Calu3 (cell line): ENCODE measurements at regions not wholly inside any gene's neighbourhood (a gene's known extent, or its start where the extent isn't known, plus 50 kb on each side); places are given as distances from the start of the nearest gene placed in this dataset.

ENCODE experiments used
- BruUV-seq: library from RNA; stranded (reverse); fragments of 400-500 nt; replicated peaks from 2 replicates; lab custom pipeline; 2021; lab: Mats Ljungman, UMichigan
- CTCF ChIA-PET: fragments of 300-600 bp; sonication (Branson Sonifier 250); formaldehyde crosslinking; loops from one replicate; lab custom pipeline; 2022; ENCODE audit warnings: antibody characterized with exemption; lab: Charles Lee
- DNase-seq: peaks from one replicate; pipeline ENCODE4 v3.0.0; 2022
- H3K27ac Mint-ChIP-seq: one replicate; pipeline ENCODE4 v1.8.0; 2022; ENCODE audit warnings: mixed read lengths; ENCODE audit not compliant: unreplicated experiment
- H3K27me3 Mint-ChIP-seq: one replicate; pipeline ENCODE4 v1.8.0; 2022; ENCODE audit warnings: mixed read lengths; ENCODE audit not compliant: unreplicated experiment
- H3K36me3 Mint-ChIP-seq: one replicate; pipeline ENCODE4 v1.8.0; 2022; ENCODE audit warnings: mild to moderate bottlenecking, moderate library complexity, mixed read lengths; ENCODE audit not compliant: insufficient read depth, unreplicated experiment
- H3K4me1 Mint-ChIP-seq: one replicate; pipeline ENCODE4 v1.8.0; 2022; ENCODE audit warnings: mild to moderate bottlenecking, low read depth, mixed read lengths; ENCODE audit not compliant: unreplicated experiment
- H3K4me3 Mint-ChIP-seq: one replicate; pipeline ENCODE4 v1.8.0; 2022; ENCODE audit warnings: mild to moderate bottlenecking, low read depth, moderate library complexity, mixed read lengths; ENCODE audit not compliant: unreplicated experiment
- H3K9me3 Mint-ChIP-seq: one replicate; pipeline ENCODE4 v1.8.0; 2022; ENCODE audit warnings: low read depth, mixed read lengths; ENCODE audit not compliant: unreplicated experiment
- CTCF ChIP-seq: fragments of 200-600 bp; IDR thresholded peaks from one replicate; pipeline ENCODE4 v1.8.0; 2022; ENCODE audit warnings: antibody characterized with exemption; ENCODE audit not compliant: unreplicated experiment
- intact Hi-C: fragments of 100-400 bp; cut with micrococcal nuclease; formaldehyde crosslinking; loops from one replicate; pipeline ENCODE4 v1.10.0; 2022; ENCODE audit not compliant: unreplicated experiment

DNA sequence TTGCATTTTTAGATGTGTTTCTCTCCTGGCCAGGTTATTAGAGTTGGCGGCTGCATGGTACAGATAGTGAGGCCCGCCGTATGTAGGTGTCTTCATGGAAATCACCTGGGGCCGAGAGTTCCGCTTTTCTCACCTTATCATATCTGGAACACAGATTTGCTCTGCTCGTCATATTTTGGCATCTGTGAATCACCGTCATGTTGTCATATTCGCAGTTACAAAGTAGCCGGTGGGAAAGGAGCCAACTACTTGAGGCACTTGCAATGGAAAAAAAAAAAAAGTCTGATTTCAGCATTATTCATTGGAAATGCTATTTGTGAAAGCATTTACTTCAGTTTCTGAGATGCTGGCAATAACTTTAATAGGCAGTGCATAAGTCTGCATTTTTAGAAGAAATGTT, 1715.2 kb upstream of the TENM3 start:
- CTCF ChIA-PET, result no interaction called here
- TF ChIP-seq CTCF, result no peak
- no peaks in the 10 kb centered on the region for H3K27me3 Mint-ChIP-seq
- intact Hi-C loops, result no loop called here
- DNase-seq, result no peak
- H3K36me3 Mint-ChIP-seq, result no peaks in the 10 kb centered on the region
- peaks cover 4% of the 10 kb centered on the region for H3K9me3 Mint-ChIP-seq
- H3K4me3 Mint-ChIP-seq, result no peak overlapping the region
- no TSS peak for BruUV-seq
- no peak overlapping the region for H3K27ac Mint-ChIP-seq
- no peaks in the 10 kb centered on the region for H3K4me1 Mint-ChIP-seq

DNA sequence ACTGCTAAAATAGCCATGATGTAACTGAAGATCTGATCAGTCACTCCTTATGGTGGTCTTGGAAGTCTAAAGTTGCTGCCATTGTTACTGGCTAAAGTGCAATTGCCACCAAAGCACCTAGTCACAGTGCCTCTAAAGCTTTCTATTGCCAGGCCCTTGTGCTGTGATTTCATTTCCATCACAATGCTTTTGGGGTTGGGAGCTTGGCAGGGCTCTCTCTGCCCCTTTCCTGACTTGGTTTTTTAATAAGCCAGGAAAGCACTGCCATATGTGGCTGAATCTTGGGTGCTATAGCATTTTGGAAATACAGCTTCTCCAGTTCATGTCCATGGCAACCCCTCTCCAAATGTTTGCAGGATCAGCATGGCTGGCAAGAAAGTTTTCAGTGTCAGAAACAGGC, 1712.4 kb upstream of the TENM3 start:
- Mint-ChIP-seq H3K27ac (no peak overlapping the region), H3K4me3 (no peak overlapping the region), H3K9me3 (peaks cover 6% of the 10 kb centered on the region), H3K27me3 (no peaks in the 10 kb centered on the region), H3K4me1 (no peaks in the 10 kb centered on the region), H3K36me3 (no peaks in the 10 kb centered on the region)
- CTCF ChIA-PET, result no interaction called here
- TF ChIP-seq CTCF, result no peak
- DNase-seq, result no peak
- BruUV-seq, result no TSS peak
- intact Hi-C loops, result no loop called here

DNA sequence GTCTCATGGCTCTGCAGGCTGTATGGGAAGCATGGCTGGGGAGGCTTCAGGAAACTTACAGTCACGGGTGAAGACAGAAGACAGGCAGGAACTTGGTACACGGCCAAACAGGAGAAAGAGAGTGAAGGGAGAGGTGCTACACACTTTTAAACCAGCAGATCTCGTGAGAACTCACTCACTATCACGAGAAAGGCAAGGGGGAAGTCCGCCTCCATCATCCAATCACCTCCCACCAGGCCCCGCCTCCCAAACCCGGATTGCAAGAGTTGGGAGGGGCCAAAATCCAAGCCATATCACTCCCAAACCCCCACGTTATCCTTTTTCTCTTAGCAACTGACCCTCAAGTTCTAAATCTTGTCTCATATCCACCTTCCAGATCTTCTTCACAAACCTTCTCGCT, 1710.5 kb upstream of the TENM3 start:
- no peak for DNase-seq
- no peak for TF ChIP-seq CTCF
- no peak overlapping the region for H3K27ac Mint-ChIP-seq
- intact Hi-C loops, result no loop called here
- H3K4me3 Mint-ChIP-seq, result no peak overlapping the region
- BruUV-seq, result no TSS peak
- H3K36me3 Mint-ChIP-seq, result no peaks in the 10 kb centered on the region
- H3K9me3 Mint-ChIP-seq, result peaks cover 6% of the 10 kb centered on the region
- CTCF ChIA-PET, result no interaction called here
- no peaks in the 10 kb centered on the region for H3K27me3 Mint-ChIP-seq
- no peaks in the 10 kb centered on the region for H3K4me1 Mint-ChIP-seq

DNA sequence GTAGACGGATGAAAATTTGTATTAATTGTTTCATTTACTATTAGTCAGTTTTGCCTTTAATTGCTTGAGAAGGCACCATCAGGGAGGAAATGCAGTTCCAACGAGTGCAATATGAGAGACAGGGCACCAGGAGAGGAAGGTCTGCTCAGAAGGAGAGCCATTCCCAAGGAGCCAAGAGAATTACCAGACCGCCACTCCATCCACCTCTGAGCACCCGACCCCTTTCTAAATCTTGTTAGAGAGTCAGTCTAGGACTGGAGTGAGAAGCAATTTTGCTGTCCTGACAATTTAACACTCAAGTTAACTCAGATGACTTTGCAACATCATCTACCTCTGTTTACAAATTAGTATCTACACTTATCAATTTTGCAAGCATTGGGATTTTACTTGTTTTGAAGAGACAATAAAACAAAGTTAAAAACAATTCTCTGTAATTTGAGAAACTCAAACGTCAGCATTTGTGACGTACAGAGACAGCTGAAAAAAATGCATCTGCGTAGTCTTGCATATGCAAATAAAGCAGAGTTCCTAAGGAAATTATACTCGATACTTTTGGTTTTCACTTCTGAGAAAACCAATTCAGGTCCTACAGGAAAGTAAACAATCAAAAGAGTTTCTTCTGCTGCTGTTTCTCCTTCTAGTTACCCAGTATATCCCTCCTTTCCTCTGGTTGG, 1704.7 kb upstream of the TENM3 start:
- intact Hi-C loops, result no loop called here
- BruUV-seq, result no TSS peak
- CTCF ChIA-PET, result no interaction called here
- Mint-ChIP-seq H3K27me3 (no peaks in the 10 kb centered on the region), H3K4me3 (no peak overlapping the region), H3K4me1 (no peaks in the 10 kb centered on the region), H3K36me3 (no peaks in the 10 kb centered on the region), H3K9me3 (no peaks in the 10 kb centered on the region), H3K27ac (no peak overlapping the region)
- no peak for TF ChIP-seq CTCF
- DNase-seq, result no peak
